ENCODE measurements at regions not wholly inside any gene's neighbourhood (a gene's known extent, or its start where the extent isn't known, plus 50 kb on each side); places are given as distances from the start of the nearest gene placed in this dataset.
"Not testable (repeated sequence)": the region's sequence is repeated elsewhere in the genome, so short reads cannot be mapped to it uniquely, and the experiment has no call there.

DNA sequence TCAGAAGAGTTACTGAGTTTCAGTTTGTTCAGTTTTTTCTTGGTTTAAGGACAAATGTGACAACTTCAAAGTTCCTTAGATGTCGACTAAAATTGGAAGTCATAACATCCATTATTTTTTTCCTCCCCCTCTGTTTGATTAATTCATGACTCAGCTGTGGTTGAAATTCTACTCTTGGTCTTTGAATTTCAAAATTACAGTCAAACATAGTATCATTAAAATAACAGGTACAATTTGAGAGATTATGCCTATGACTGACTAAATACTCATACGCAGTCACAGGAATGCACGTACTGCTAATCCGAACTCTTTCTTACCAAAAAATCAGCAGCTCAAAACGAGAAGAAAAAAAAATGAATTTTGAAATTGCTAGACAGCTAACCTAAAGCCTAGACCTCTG lies 1434.8 kb downstream of the RAPGEF2 start:
- DNase-seq: no peak

DNA sequence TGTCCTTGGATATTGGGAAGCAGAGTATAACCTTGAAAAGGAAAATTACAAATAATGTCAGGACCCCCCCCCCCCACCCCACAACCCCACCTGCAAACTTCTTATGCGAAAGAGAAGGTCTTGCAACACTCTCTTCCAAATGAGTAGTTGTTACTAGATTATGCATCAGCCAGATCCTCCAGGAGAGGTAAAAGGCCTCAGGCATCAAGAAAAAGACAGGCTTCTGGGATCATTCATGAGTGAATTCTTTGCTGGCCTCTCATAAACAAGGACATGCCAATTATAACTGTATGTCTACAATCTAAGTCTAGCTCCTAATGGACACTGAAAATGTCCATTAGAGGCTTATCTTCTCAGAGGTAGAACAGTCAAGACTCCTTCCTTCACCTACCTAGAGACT lies 1443.3 kb downstream of the RAPGEF2 start:
- no peak for DNase-seq

- DNase-seq: not testable (repeated sequence)
Observed at GRCh38 chr4:160549951-160550519, 1447.2 kb downstream of the RAPGEF2 start.

GRCh38 chr4:160562661-160563060 lies 1459.8 kb downstream of the RAPGEF2 start:
- no peak for DNase-seq

DNA sequence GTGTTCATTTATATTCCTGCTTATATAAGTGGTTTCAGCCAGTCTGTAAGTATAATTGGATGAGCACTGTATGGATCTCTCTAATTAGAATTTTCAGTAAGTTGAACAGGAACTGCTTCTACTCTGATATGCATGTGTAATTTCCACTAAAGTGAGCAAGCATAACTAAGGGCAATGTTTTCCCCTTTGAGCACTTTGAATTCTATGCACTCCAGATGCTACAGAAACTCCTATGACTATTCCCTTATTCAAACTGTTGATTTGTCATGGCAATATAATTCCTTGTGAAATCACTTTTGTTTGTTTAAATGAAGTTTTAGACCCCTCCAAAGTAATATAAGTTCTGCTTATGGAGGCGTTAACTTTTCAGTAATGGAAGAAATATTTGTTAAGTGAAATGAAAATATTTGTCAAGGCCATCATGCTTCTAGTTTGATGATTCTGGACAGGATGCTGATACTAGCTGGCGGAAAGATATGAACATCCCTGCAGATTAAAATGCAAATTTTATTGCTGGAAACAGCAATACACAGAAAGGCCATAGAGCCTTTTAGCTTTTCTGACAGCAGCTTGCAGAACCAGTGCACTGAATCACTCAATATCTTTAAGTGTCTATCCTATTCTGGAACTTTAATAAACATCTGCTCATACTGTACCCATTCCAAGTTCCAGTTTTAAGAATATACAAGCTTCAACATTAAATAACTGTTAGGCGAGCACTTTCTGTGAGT lies 1460.8 kb downstream of the RAPGEF2 start:
- DNase-seq: no peak

DNA sequence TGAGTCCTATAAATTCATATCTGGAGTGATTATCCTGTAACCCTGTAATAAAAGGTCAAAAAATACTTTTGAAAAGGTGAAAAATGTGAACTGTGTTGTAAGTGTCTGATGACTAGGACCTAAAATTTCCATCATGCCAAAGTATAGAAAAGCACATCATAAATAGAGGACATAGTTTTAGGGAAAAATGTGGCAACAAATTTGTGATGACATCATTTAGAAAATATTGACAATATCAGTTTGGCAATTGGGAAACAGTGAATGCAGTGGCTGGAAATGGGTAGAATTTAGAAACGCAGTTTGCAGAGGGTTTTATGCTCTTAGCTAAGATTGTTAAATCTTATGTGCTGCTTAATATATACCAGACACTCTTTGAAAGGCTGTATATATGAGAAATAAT lies 1464.8 kb downstream of the RAPGEF2 start:
- DNase-seq: no peak

- no peak for DNase-seq
Observed at GRCh38 chr4:160570271-160570670, 1467.4 kb downstream of the RAPGEF2 start.

DNA sequence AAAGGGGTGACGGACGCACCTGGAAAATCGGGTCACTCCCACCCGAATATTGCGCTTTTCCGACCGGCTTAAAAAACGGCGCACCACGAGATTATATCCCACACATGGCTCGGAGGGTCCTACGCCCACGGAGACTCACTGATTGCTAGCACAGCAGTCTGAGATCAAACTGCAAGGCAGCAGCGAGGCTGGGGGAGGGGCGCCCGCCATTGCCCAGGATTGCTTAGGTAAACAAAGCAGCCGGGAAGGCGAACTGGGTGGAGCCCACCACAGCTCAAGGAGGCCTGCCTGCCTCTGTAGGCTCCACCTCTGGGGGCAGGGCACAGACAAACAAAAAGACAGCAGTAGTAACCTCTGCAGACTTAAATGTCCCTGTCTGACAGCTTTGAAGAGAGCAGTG lies 1471.4 kb downstream of the RAPGEF2 start:
- not testable (repeated sequence) for DNase-seq

GRCh38 chr4:160580581-160580980 lies 1477.7 kb downstream of the RAPGEF2 start:
- no peak for DNase-seq

GRCh38 chr4:160592258-160592657 lies 1489.4 kb downstream of the RAPGEF2 start:
- DNase-seq: no peak

DNA sequence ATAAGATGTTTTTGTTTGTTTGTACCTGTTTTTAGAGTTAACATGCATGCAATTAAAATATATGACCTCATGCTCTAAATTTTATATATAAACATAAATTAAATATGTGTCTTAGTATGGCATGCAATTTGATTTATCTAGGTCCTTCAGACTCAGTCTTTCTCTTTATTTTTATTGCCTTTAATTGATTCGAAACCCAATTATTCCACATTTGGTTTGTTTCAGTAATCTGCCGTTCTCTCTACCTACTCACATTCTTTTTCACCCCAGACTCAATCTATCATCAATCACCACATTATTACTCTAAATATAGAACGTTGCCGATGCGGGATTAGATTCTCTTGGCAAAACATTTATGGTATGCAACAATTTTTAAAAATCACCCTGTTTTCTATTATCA lies 1492.8 kb downstream of the RAPGEF2 start:
- DNase-seq: no peak

DNA sequence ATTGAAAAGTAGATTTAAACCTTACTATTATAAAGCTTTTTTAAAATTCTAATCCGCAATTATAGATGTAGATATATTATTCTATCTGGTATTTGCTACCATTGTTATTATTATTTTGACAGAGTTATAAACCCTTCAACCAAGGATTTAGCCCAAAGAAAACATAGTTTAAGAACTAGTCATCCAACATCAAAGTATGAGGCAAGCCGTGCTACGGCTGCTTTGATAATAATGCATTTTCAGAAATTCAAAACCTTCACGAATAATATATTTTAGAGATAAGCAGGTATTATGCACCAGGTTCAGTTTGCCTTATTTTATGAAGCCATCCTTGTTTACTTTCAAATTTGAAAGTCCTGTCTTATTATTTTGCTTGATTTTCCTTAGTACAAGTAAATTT lies 1501.7 kb downstream of the RAPGEF2 start:
- no peak for DNase-seq

DNA sequence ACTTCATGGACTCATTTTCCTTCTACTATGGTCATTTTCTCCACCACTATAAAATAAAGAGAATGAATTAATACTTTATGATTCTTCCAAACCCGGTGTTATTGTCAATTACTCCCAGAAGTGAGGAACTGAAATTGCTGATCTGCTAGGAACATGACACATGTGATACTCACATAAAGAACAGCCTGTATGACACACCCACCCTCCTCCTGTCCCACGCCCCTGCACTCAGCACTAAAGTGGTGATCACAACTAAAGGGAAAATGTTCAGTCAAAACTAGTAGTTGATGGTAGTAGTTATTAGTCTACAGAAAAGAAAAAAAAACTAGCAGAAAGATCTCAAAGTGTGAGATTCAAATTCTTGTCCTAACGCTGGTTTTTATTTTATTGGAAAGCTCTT lies 1508.3 kb downstream of the RAPGEF2 start:
- DNase-seq: no peak

DNA sequence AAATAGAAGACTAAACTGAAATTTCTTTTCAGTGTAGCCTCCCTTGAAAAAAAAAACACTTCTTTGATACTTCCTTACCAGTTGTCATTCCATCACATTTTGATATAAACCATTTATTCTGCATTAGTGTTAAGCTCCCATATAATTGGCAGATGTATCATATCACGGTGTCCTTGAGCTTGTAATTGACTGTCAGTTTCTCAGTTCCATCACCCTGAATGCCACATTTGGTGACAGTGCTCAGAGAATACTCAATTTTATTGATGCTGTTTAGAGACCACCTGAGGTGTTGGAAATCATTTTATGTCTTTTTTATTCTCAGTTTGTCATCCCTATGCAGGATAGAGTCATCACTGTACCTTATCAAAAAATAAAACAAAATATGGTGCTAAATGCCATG lies 1528.2 kb downstream of the RAPGEF2 start:
- DNase-seq: no peak

DNA sequence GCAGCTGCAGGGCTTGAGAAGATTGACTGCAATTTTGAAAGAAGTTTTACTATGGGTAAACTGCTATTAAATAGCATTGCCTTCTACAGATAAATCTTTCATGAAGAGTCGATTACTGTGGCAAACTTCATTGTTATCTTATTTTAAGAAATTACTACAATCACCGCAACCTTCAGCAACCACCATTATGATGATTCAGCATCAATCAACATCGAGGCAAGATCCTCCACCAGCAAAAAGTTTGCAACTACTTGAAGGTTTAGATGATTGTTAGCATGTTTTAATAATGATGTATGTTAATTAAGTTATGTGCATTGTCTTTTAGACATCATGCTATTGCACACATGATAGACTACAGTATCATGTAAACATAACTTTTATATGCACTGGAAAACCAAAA lies 1511.0 kb downstream of the FSTL5 start:
- no peak for DNase-seq

GRCh38 chr4:160675550-160675949 lies 1488.2 kb downstream of the FSTL5 start:
- no peak for DNase-seq

- no peak for DNase-seq
Observed at GRCh38 chr4:160685729-160686128, 1478.1 kb downstream of the FSTL5 start.

- no peak for DNase-seq
Observed at GRCh38 chr4:160701671-160702070, 1462.1 kb downstream of the FSTL5 start.

DNA sequence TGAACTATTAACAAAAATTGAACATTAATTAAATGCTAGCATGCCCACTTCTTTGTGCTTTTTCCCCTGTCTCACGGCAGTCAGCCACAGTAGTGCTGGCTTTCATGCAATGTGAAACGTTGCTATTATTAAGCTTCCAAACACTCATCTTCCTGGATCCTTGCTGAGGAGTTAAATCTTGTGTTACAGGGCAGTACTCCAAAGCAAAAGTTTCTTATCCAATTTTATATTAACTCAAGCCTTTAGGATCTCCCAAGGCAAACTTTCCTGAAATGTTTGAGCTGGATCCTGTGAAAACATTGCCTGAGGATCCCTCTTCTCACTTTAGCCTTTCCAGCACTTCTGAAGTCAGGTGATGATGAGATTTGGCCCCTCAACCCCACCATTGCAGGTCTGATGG lies 1454.8 kb downstream of the FSTL5 start:
- no peak for DNase-seq

DNA sequence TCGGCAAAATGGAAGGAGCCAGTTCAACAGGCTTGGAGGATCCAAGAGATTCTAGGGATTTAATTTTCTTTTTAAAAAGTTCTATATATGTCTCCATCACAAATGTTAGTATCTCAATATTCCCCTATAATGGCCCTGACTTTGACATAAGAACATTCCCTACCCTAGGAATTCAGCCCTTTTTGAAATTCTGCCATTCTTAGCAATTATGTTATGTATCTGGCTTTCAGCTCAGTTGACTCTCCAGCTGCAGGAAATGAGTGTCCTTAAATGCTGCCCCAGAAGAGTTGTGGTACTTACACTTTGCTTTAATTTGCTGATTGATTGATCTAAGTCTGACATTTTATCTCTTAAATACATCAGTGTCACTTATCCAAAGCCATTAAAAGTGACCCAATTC lies 1454.3 kb downstream of the FSTL5 start:
- DNase-seq: no peak

DNA sequence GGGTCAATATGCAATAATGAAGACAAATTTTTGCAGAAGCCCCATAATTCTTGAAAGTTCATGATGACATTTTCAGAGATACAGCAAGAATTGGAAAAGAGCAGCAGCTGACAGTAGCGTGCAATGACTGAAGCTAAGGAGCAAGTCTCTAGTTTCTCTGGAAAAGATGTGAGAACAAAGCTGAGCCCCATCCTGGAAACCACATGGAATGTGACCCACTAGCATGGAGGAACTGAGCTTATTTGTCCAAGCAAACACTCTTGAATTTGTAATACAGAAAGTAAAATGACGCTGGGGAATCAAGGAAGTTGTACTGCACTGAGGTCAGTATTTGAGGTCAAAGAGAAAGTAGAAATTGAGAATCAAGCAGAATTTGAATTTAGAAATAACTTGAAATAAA lies 1447.2 kb downstream of the FSTL5 start:
- no peak for DNase-seq

DNA sequence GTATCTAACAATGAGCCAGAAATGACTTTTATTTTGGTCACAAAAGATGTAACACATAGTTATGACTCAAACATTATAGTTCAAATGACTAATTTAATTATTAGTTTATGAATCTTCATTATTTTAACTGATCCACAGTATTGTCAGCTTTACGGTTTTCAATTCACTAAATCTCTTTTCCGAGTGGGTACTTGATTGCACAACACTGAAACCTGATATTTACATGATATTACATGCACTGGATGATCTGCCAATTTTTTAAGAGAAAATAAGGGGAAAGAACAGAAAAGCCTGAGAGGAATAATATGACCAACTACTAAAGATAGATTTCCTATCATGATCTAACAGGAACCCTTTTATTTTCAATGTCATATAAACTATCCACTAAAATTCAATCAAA lies 1446.0 kb downstream of the FSTL5 start:
- no peak for DNase-seq

- DNase-seq: no peak
Observed at GRCh38 chr4:160724063-160724462, 1439.7 kb downstream of the FSTL5 start.

GRCh38 chr4:160745126-160745525 lies 1418.7 kb downstream of the FSTL5 start:
- DNase-seq: no peak

- DNase-seq: not testable (repeated sequence)
Observed at GRCh38 chr4:160746585-160746984, 1417.2 kb downstream of the FSTL5 start.

All from NCI-H526 treated with DMSO at 0.1 percent for 48 hours (cell line).